GM12878 (cell line): ENCODE measurements at regions not wholly inside any gene's neighbourhood (a gene's known extent, or its start where the extent isn't known, plus 50 kb on each side); places are given as distances from the start of the nearest gene placed in this dataset.

Source experiments
- ATAC-seq: fragments of 200-7000 bp; cut with Tn5 transposase; 3 replicates; pipeline ENCODE4 v1.9.1; 2020; ENCODE audit warnings: mild to moderate bottlenecking, moderate library complexity
- BruUV-seq: library from RNA; stranded (reverse); fragments of 400-500 nt; replicated peaks from 2 replicates; lab custom pipeline; 2021; lab: Mats Ljungman, UMichigan
- CTCF ChIA-PET: fragments of 300-600 bp; sonication (Branson Sonifier 250); formaldehyde crosslinking; extraction: SDS; loops from one replicate; lab custom pipeline; 2021; ENCODE audit warnings: inconsistent platforms; lab: Yijun Ruan, JAX
- POLR2A ChIA-PET: fragments of 350-600 bp; formaldehyde crosslinking; extraction: SDS; loops from one replicate; lab custom pipeline; 2021; ENCODE audit warnings: inconsistent platforms; lab: Charles Lee
- RAD21 ChIA-PET: fragments of 300-600 bp; sonication (Branson Sonifier 250); formaldehyde crosslinking; loops from one replicate; lab custom pipeline; 2023; ENCODE audit warnings: antibody characterized with exemption; ENCODE audit not compliant: unreplicated experiment; lab: Charles Lee
- SMC1A ChIA-PET: fragments of 300-600 bp; sonication (Branson Sonifier 250); formaldehyde crosslinking; loops from one replicate; lab custom pipeline; 2023; ENCODE audit not compliant: unreplicated experiment, uncharacterized antibody; lab: Charles Lee
- DNase-seq: peaks from one replicate; pipeline ENCODE4 v3.0.0-alpha.2; 2011; ENCODE audit warnings: low read depth, low spot score
- FAIRE-seq: peaks from 3 replicates; lab custom pipeline; 2011; peaks lifted over from hg19 to GRCh38; lab: Jason Lieb, UNC
- H2AFZ ChIP-seq: 2 replicates; pipeline ENCODE4 v1.6.0; 2011; ENCODE audit warnings: low read depth, low read length, control low read depth; ENCODE audit not compliant: control insufficient read depth
- H3K27ac ChIP-seq: 2 replicates; pipeline ENCODE4 v1.5.1; 2011; ENCODE audit warnings: control low read depth; ENCODE audit not compliant: control insufficient read depth, insufficient read depth
- H3K27me3 ChIP-seq, 2 experiments: replicated peaks in 1 of 2; 2 replicates each; pipeline versions ENCODE4 v1.6.0 to v1.6.1; 2011; ENCODE audit warnings: low read length in 1 of 2; ENCODE audit not compliant: control insufficient read depth in 2 of 2, insufficient read depth in 2 of 2
- H3K36me3 ChIP-seq, 2 experiments: 2 replicates each; pipeline ENCODE4 v1.5.1; 2011; ENCODE audit warnings: low read length in 1 of 2; ENCODE audit not compliant: control insufficient read depth in 2 of 2, insufficient read depth in 2 of 2
- H3K4me1 ChIP-seq: 2 replicates; pipeline ENCODE4 v1.6.1; 2011; ENCODE audit warnings: mild to moderate bottlenecking, low read length, moderate library complexity, mixed read lengths; ENCODE audit not compliant: control insufficient read depth, insufficient read depth
- H3K4me2 ChIP-seq: 2 replicates; pipeline ENCODE4 v1.6.0; 2011; ENCODE audit warnings: control low read depth; ENCODE audit not compliant: control insufficient read depth, insufficient read depth
- H3K4me3 ChIP-seq: fragments of 200-600 bp; sonication (generic); 2 replicates; pipeline ENCODE4 v1.5.1; 2016
- H3K79me2 ChIP-seq: 2 replicates; pipeline ENCODE4 v1.6.0; 2011; ENCODE audit warnings: low read length; ENCODE audit not compliant: control insufficient read depth, insufficient read depth
- H3K9ac ChIP-seq: 2 replicates; pipeline ENCODE4 v1.8.0; 2011; ENCODE audit warnings: low read length, control low read depth, mixed read lengths; ENCODE audit not compliant: control insufficient read depth, insufficient read depth
- H3K9me3 ChIP-seq: replicated peaks from 3 replicates; pipeline ENCODE4 v1.5.1; 2011; ENCODE audit warnings: mild to moderate bottlenecking, low read length; ENCODE audit not compliant: control insufficient read depth, insufficient read depth
- H4K20me1 ChIP-seq: 2 replicates; pipeline ENCODE4 v1.6.0; 2011; ENCODE audit not compliant: control insufficient read depth, insufficient read depth
- ASH2L ChIP-seq: fragments of 300-600, 200-600 bp; sonication (generic); IDR thresholded peaks from 2 replicates; pipeline ENCODE4 v1.6.1; 2017; ENCODE audit warnings: low read depth, mild to moderate bottlenecking, borderline replicate concordance
- BHLHE40 ChIP-seq, 2 experiments: fragments of 450-650 bp in 1 of 2; IDR thresholded peaks; 2 replicates each; pipeline ENCODE4 v1.6.1; 2011 to 2017; ENCODE audit warnings: low read depth in 2 of 2, borderline replicate concordance in 1 of 2, improper control_type of control experiment in 1 of 2, low read length in 1 of 2, mild to moderate bottlenecking in 1 of 2
- CBFB ChIP-seq: IDR thresholded peaks from 2 replicates; pipeline ENCODE4 v1.6.1; 2016; ENCODE audit warnings: antibody characterized with exemption, low read depth
- CREM ChIP-seq: IDR thresholded peaks from 2 replicates; pipeline ENCODE4 v1.6.1; 2014; ENCODE audit warnings: antibody characterized with exemption, low read depth
- FOS ChIP-seq: IDR thresholded peaks from 3 replicates; pipeline ENCODE4 v1.6.1; 2011; ENCODE audit warnings: borderline replicate concordance; ENCODE audit not compliant: insufficient read length; ENCODE audit errors: extremely low read depth
- GATAD2B ChIP-seq: fragments of 450-650 bp; conservative IDR thresholded peaks from 2 replicates; pipeline ENCODE4 v1.6.1; 2017; ENCODE audit warnings: low read depth, mild to moderate bottlenecking, moderate library complexity
- HCFC1 ChIP-seq: fragments of 150-350 bp; IDR thresholded peaks from 2 replicates; pipeline ENCODE4 v1.6.1; 2014; ENCODE audit warnings: low read length
- IKZF2 ChIP-seq, 2 experiments: fragments of 450-650 bp; IDR thresholded peaks; 2 replicates each; pipeline ENCODE4 v1.6.1; 2017; ENCODE audit warnings: mild to moderate bottlenecking in 2 of 2, moderate library complexity in 2 of 2
- KDM1A ChIP-seq: fragments of 200-600 bp; sonication (generic); IDR thresholded peaks from 2 replicates; pipeline ENCODE4 v1.6.1; 2016; ENCODE audit warnings: borderline replicate concordance
- MTA3 ChIP-seq: IDR thresholded peaks from 2 replicates; pipeline ENCODE4 v1.6.1; 2012; ENCODE audit warnings: low read length, inconsistent platforms, borderline replicate concordance
- NFIC ChIP-seq: IDR thresholded peaks from 2 replicates; pipeline ENCODE4 v1.6.1; 2012; ENCODE audit warnings: low read depth, mild to moderate bottlenecking, inconsistent platforms, low read length, moderate library complexity
- ZNF207 ChIP-seq: fragments of 450-650 bp; IDR thresholded peaks from 2 replicates; pipeline ENCODE4 v1.6.1; 2014; ENCODE audit warnings: antibody characterized with exemption, mild to moderate bottlenecking, borderline replicate concordance
- ZNF384 ChIP-seq: IDR thresholded peaks from 2 replicates; pipeline ENCODE4 v1.6.1; 2012; ENCODE audit warnings: low read depth, mild to moderate bottlenecking, low read length, improper control_type of control experiment, borderline replicate concordance
- ZNF622 ChIP-seq: fragments of 450-650 bp; IDR thresholded peaks from 2 replicates; pipeline ENCODE4 v1.6.1; 2017; ENCODE audit warnings: mild to moderate bottlenecking, inconsistent platforms
- WGBS: methylation state at CpG from one replicate; pipeline ENCODE4 v1.1.6; 2016; ENCODE audit warnings: low lambda C conversion rate; ENCODE audit not compliant: insufficient replicate concordance, insufficient coverage; ENCODE audit errors: missing lambda C conversion rate; 5-methylcytosine and 5-hydroxymethylcytosine counted together
- in situ Hi-C: fragments of 300-500 bp; cut with MboI; formaldehyde crosslinking; loops from 9 replicates; pipeline ENCODE4 v1.14.3; 2018; ENCODE audit warnings: mixed read lengths
- intact Hi-C: fragments of 100-400 bp; cut with micrococcal nuclease; formaldehyde crosslinking; loops from one replicate; pipeline ENCODE4 v1.14.2; 2022; ENCODE audit not compliant: unreplicated experiment
- TF ChIP-seq, protein P1 (sequence below): fragments of 450-650 bp; IDR thresholded peaks from 2 replicates; pipeline ENCODE4 v1.6.1; 2017; ENCODE audit warnings: borderline replicate concordance
- TF ChIP-seq, protein P2 (sequence below): fragments of 450-650 bp; IDR thresholded peaks from 2 replicates; pipeline ENCODE4 v1.6.1; 2017; ENCODE audit warnings: mild to moderate bottlenecking, moderate library complexity

DNA sequence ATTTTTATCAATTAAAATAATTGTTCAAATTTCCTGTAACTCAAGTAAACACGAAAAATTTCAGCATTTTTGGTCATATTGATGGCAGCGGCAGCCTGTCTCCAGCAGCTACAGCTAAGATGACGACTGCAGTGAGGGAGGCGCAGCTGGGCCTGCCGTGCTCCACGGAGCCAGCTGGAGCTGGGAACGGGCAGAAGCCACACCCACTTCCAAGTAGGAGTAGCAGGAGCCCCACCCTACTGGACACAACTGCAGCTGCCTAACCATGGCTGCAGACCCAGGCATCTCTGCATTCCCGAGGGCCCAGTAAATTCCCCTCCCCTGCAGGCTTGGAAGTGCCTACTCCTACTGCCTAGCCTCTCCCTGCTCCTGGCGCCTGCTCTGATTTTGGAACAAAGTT lies 2031.7 kb downstream of the EFNA5 start:
- H3K4me3 ChIP-seq = no peak overlapping the region
- FAIRE-seq (no peak), DNase-seq (no peak), ATAC-seq (no peak)
- no peaks in the 10 kb centered on the region for H3K27me3 ChIP-seq
- WGBS = 29% methylated on average over 9 of the region's 9 CpGs
- no peak overlapping the region for H3K9ac ChIP-seq
- H4K20me1 ChIP-seq = no peaks in the 10 kb centered on the region
- in situ Hi-C loops (no loop called here), intact Hi-C loops (no loop called here)
- no peak overlapping the region for H3K27ac ChIP-seq
- RAD21 ChIA-PET = no interaction called here
- POLR2A ChIA-PET = no interaction called here
- no peaks in the 10 kb centered on the region for H3K79me2 ChIP-seq
- H3K4me2 ChIP-seq = no peak overlapping the region
- no TSS peak for BruUV-seq
- no peaks in the 10 kb centered on the region for H3K4me1 ChIP-seq
- TF ChIP-seq ZNF622 (no peak), NFIC (no peak), MTA3 (no peak), ASH2L (no peak), KDM1A (no peak), IKZF2 (IDR thresholded peaks at IDR 0.05) (no peak), FOS (no peak)
- TF ChIP-seq, protein P1, sequence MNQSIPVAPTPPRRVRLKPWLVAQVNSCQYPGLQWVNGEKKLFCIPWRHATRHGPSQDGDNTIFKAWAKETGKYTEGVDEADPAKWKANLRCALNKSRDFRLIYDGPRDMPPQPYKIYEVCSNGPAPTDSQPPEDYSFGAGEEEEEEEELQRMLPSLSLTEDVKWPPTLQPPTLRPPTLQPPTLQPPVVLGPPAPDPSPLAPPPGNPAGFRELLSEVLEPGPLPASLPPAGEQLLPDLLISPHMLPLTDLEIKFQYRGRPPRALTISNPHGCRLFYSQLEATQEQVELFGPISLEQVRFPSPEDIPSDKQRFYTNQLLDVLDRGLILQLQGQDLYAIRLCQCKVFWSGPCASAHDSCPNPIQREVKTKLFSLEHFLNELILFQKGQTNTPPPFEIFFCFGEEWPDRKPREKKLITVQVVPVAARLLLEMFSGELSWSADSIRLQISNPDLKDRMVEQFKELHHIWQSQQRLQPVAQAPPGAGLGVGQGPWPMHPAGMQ = no peak
- H3K9me3 ChIP-seq = no peaks in the 10 kb centered on the region
- no peaks in the 10 kb centered on the region for H3K36me3 ChIP-seq
- CTCF ChIA-PET = no interaction called here
- no peak overlapping the region for H2AFZ ChIP-seq
- SMC1A ChIA-PET = interaction anchor here (1.1 kb wide), 1 partner anchor 11 kb away, joined by 3 read pairs; no protein-coding TSS in a partner anchor

DNA sequence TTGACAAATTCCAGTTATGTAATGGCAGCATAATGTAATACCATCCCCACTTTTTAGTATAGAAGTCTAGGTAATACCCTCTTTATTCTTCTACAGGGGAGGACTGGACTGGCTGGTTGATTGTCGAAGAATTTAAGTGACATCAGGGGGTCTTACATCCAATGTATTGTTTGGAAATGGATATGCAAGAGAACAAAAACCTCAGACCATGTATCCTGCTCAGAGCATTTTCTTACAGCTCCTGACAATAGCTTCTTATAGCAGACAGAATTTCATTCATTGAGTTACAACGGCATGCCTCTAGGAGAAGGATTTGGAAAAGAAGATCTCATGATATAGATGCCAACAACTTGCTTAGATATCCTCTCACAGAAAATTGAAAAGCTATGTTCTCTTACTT lies 2032.3 kb downstream of the EFNA5 start:
- Histone ChIP-seq H3K9ac (no peak overlapping the region), H3K9me3 (no peaks in the 10 kb centered on the region), H3K79me2 (no peaks in the 10 kb centered on the region), H3K4me1 (no peaks in the 10 kb centered on the region), H3K36me3 (no peaks in the 10 kb centered on the region), H2AFZ (no peak overlapping the region), H4K20me1 (no peaks in the 10 kb centered on the region), H3K4me3 (no peak overlapping the region), H3K27ac (no peak overlapping the region), H3K4me2 (no peak overlapping the region), H3K27me3 (no peaks in the 10 kb centered on the region)
- in situ Hi-C loops = no loop called here
- CTCF ChIA-PET = no interaction called here
- RAD21 ChIA-PET = no interaction called here
- POLR2A ChIA-PET = no interaction called here
- ATAC-seq (no peak), DNase-seq (no peak), FAIRE-seq (no peak)
- SMC1A ChIA-PET = no interaction called here
- no TSS peak for BruUV-seq
- WGBS = 13% methylated on average over 2 of the region's 2 CpGs
- intact Hi-C loops = no loop called here
- no peak for TF ChIP-seq GATAD2B
- TF ChIP-seq CBFB = no peak
- TF ChIP-seq HCFC1 = no peak
- TF ChIP-seq ZNF384 = no peak
- no peak for TF ChIP-seq BHLHE40 (IDR thresholded peaks at IDR 0.05; ENCODE audit: borderline replicate concordance in 1 of 2, low read depth in 2 of 2, low read length in 1 of 2)
- no peak for TF ChIP-seq ZNF207
- no peak for TF ChIP-seq CREM
- TF ChIP-seq, protein P2, sequence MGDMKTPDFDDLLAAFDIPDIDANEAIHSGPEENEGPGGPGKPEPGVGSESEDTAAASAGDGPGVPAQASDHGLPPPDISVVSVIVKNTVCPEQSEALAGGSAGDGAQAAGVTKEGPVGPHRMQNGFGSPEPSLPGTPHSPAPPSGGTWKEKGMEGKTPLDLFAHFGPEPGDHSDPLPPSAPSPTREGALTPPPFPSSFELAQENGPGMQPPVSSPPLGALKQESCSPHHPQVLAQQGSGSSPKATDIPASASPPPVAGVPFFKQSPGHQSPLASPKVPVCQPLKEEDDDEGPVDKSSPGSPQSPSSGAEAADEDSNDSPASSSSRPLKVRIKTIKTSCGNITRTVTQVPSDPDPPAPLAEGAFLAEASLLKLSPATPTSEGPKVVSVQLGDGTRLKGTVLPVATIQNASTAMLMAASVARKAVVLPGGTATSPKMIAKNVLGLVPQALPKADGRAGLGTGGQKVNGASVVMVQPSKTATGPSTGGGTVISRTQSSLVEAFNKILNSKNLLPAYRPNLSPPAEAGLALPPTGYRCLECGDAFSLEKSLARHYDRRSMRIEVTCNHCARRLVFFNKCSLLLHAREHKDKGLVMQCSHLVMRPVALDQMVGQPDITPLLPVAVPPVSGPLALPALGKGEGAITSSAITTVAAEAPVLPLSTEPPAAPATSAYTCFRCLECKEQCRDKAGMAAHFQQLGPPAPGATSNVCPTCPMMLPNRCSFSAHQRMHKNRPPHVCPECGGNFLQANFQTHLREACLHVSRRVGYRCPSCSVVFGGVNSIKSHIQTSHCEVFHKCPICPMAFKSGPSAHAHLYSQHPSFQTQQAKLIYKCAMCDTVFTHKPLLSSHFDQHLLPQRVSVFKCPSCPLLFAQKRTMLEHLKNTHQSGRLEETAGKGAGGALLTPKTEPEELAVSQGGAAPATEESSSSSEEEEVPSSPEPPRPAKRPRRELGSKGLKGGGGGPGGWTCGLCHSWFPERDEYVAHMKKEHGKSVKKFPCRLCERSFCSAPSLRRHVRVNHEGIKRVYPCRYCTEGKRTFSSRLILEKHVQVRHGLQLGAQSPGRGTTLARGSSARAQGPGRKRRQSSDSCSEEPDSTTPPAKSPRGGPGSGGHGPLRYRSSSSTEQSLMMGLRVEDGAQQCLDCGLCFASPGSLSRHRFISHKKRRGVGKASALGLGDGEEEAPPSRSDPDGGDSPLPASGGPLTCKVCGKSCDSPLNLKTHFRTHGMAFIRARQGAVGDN = no peak
